IgD-negative memory B cell (primary cell): ENCODE measurements at regions not wholly inside any gene's neighbourhood (a gene's known extent, or its start where the extent isn't known, plus 50 kb on each side); places are given as distances from the start of the nearest gene placed in this dataset.
A peak's percentile ranks its signal among the peaks of the same experiment; 100 is the strongest.
"Not testable (repeated sequence)": the region's sequence is repeated elsewhere in the genome, so short reads cannot be mapped to it uniquely, and the experiment has no call there.

Experiments
- H3K27ac Mint-ChIP-seq, 3 donors: one replicate each; pipeline ENCODE4 v1.8.0; 2020 to 2022; ENCODE audit warnings: mild to moderate bottlenecking in 3 of 3, mixed read lengths in 3 of 3, moderate library complexity in 1 of 3
- H3K27me3 Mint-ChIP-seq: one replicate; pipeline ENCODE4 v1.8.0; 2021; ENCODE audit warnings: mixed read lengths
- H3K36me3 Mint-ChIP-seq: one replicate; pipeline ENCODE4 v1.8.0; 2020; ENCODE audit warnings: mild to moderate bottlenecking, mixed read lengths
- H3K4me1 Mint-ChIP-seq, 3 donors: one replicate each; pipeline ENCODE4 v1.8.0; 2020 to 2022; ENCODE audit warnings: mixed read lengths in 3 of 3, mild to moderate bottlenecking in 1 of 3
- H3K4me3 Mint-ChIP-seq, 4 donors: one replicate each; pipeline ENCODE4 v1.8.0; 2020 to 2022; ENCODE audit warnings: mild to moderate bottlenecking in 4 of 4, mixed read lengths in 4 of 4, moderate library complexity in 3 of 4
- H3K9me3 Mint-ChIP-seq, 3 donors: one replicate each; pipeline ENCODE4 v1.8.0; 2020 to 2021; ENCODE audit warnings: mixed read lengths in 3 of 3, mild to moderate bottlenecking in 1 of 3

- no peaks in the 10 kb centered on the region for H3K27me3 Mint-ChIP-seq
- H3K27ac Mint-ChIP-seq: no peak overlapping the region
- H3K36me3 Mint-ChIP-seq: no peaks in the 10 kb centered on the region
- H3K4me3 Mint-ChIP-seq: no peak overlapping the region
- H3K9me3 Mint-ChIP-seq: no peaks in the 10 kb centered on the region
- peaks cover 0 to 2% (median 1%) of the 10 kb centered on the region in 3 donors for H3K4me1 Mint-ChIP-seq
Measured at GRCh38 chr5:131107128-131107527, 57.9 kb downstream of the HINT1 start.

GRCh38 chr5:131104169-131104808 is 60.8 kb downstream of the HINT1 start:
- peaks cover 0 to 1% (median 0%) of the 10 kb centered on the region in 3 donors for H3K4me1 Mint-ChIP-seq
- no peak overlapping the region for H3K27ac Mint-ChIP-seq
- no peak overlapping the region for H3K4me3 Mint-ChIP-seq
- H3K27me3 Mint-ChIP-seq: no peaks in the 10 kb centered on the region
- H3K36me3 Mint-ChIP-seq: no peaks in the 10 kb centered on the region
- H3K9me3 Mint-ChIP-seq: no peaks in the 10 kb centered on the region

- Mint-ChIP-seq H3K27me3 (peaks cover 7% of the 10 kb centered on the region), H3K4me3 (no peak overlapping the region), H3K4me1 (no peaks in the 10 kb centered on the region), H3K9me3 (peaks cover 1 to 5% (median 3%) of the 10 kb centered on the region in 3 donors), H3K27ac (no peak overlapping the region), H3K36me3 (no peaks in the 10 kb centered on the region)
Measured at GRCh38 chr5:131096774-131097710, 68.0 kb downstream of the HINT1 start.

GRCh38 chr5:131095561-131095960 is 69.5 kb downstream of the HINT1 start:
- H3K36me3 Mint-ChIP-seq, H3K27ac Mint-ChIP-seq, H3K4me1 Mint-ChIP-seq, H3K4me3 Mint-ChIP-seq, H3K9me3 Mint-ChIP-seq, H3K27me3 Mint-ChIP-seq: not testable (repeated sequence)

GRCh38 chr5:131084436-131084835 is 80.6 kb downstream of the HINT1 start:
- H3K9me3 Mint-ChIP-seq: peaks cover 1 to 5% (median 5%) of the 10 kb centered on the region in 3 donors
- H3K27ac Mint-ChIP-seq: no peak overlapping the region
- H3K4me3 Mint-ChIP-seq: no peak overlapping the region
- H3K27me3 Mint-ChIP-seq: peaks cover 7% of the 10 kb centered on the region
- H3K36me3 Mint-ChIP-seq: peaks cover 2% of the 10 kb centered on the region
- H3K4me1 Mint-ChIP-seq: no peaks in the 10 kb centered on the region

GRCh38 chr5:131081913-131082488 is 83.1 kb downstream of the HINT1 start:
- Mint-ChIP-seq H3K27me3 (peaks cover 9% of the 10 kb centered on the region), H3K27ac (peak overlapping the region in 1 of 3 donors; percentile 32), H3K4me1 (peaks cover 0 to 4% (median 2%) of the 10 kb centered on the region in 3 donors), H3K36me3 (peaks cover 2% of the 10 kb centered on the region), H3K9me3 (no peaks in the 10 kb centered on the region), H3K4me3 (no peak overlapping the region)

- peaks cover 3% of the 10 kb centered on the region for H3K36me3 Mint-ChIP-seq
- no peak overlapping the region for H3K4me3 Mint-ChIP-seq
- no peaks in the 10 kb centered on the region for H3K9me3 Mint-ChIP-seq
- H3K27me3 Mint-ChIP-seq: peaks cover 9% of the 10 kb centered on the region
- no peak overlapping the region for H3K27ac Mint-ChIP-seq
- H3K4me1 Mint-ChIP-seq: peaks cover 0 to 4% (median 4%) of the 10 kb centered on the region in 3 donors
Measured at GRCh38 chr5:131081374-131081773, 83.7 kb downstream of the HINT1 start.

GRCh38 chr5:131079232-131079631 is 85.8 kb downstream of the HINT1 start:
- peaks cover 1% of the 10 kb centered on the region for H3K27me3 Mint-ChIP-seq
- H3K4me1 Mint-ChIP-seq: peaks cover 0 to 4% (median 4%) of the 10 kb centered on the region in 3 donors
- H3K36me3 Mint-ChIP-seq: peaks cover 3% of the 10 kb centered on the region
- no peak overlapping the region for H3K4me3 Mint-ChIP-seq
- no peak overlapping the region for H3K27ac Mint-ChIP-seq
- no peaks in the 10 kb centered on the region for H3K9me3 Mint-ChIP-seq

GRCh38 chr5:131068893-131069643 is 96.0 kb downstream of the HINT1 start:
- Mint-ChIP-seq H3K36me3 (peaks cover 2% of the 10 kb centered on the region), H3K9me3 (peaks cover 7 to 20% (median 12%) of the 10 kb centered on the region in 3 donors), H3K4me1 (peaks cover 14 to 31% (median 24%) of the 10 kb centered on the region in 3 donors)

GRCh38 chr5:131068076-131068475 is 97.0 kb downstream of the HINT1 start:
- Mint-ChIP-seq H3K4me1 (peaks cover 14 to 31% (median 24%) of the 10 kb centered on the region in 3 donors), H3K4me3 (no peak overlapping the region), H3K36me3 (peaks cover 2% of the 10 kb centered on the region), H3K9me3 (peaks cover 9 to 27% (median 11%) of the 10 kb centered on the region in 3 donors), H3K27me3 (no peaks in the 10 kb centered on the region), H3K27ac (no peak overlapping the region)

More at GRCh38 chr5:131068893-131069643, 96.0 kb downstream of the HINT1 start:
- Mint-ChIP-seq H3K27ac (peak overlapping the region in 1 of 3 donors; percentile 41), H3K4me3 (no peak overlapping the region), H3K27me3 (no peaks in the 10 kb centered on the region)

GRCh38 chr5:131067636-131068035 is 97.4 kb downstream of the HINT1 start:
- Mint-ChIP-seq H3K36me3 (peaks cover 2% of the 10 kb centered on the region), H3K4me3 (peak overlapping the region in 1 of 4 donors; percentile 15), H3K27me3 (no peaks in the 10 kb centered on the region), H3K9me3 (peaks cover 11 to 27% (median 11%) of the 10 kb centered on the region in 3 donors), H3K4me1 (peaks cover 14 to 31% (median 24%) of the 10 kb centered on the region in 3 donors), H3K27ac (no peak overlapping the region)

- H3K9me3 Mint-ChIP-seq: peaks cover 11 to 27% (median 11%) of the 10 kb centered on the region in 3 donors
- peaks cover 2% of the 10 kb centered on the region for H3K36me3 Mint-ChIP-seq
- no peaks in the 10 kb centered on the region for H3K27me3 Mint-ChIP-seq
- peak overlapping the region in 2 of 3 donors; percentile 25 to 64 for H3K27ac Mint-ChIP-seq
- peak overlapping the region in 1 of 4 donors; percentile 61 for H3K4me3 Mint-ChIP-seq
- H3K4me1 Mint-ChIP-seq: peaks cover 10 to 28% (median 23%) of the 10 kb centered on the region in 3 donors
Measured at GRCh38 chr5:131064669-131065371, 100.2 kb downstream of the HINT1 start.

- H3K4me1 Mint-ChIP-seq: no peaks in the 10 kb centered on the region
- no peak overlapping the region for H3K27ac Mint-ChIP-seq
- H3K4me3 Mint-ChIP-seq: no peak overlapping the region
- H3K9me3 Mint-ChIP-seq: peaks cover 1 to 9% (median 6%) of the 10 kb centered on the region in 3 donors
- H3K27me3 Mint-ChIP-seq: no peaks in the 10 kb centered on the region
- no peaks in the 10 kb centered on the region for H3K36me3 Mint-ChIP-seq
Measured at GRCh38 chr5:131042021-131042789, 122.9 kb downstream of the HINT1 start.
